Keratinocyte (primary cell): ENCODE measurements at regions not wholly inside any gene's neighbourhood (a gene's known extent, or its start where the extent isn't known, plus 50 kb on each side); places are given as distances from the start of the nearest gene placed in this dataset.

ENCODE experiments used
- DNase-seq: peaks from one replicate; pipeline ENCODE4 v3.0.0-alpha.2; 2011; ENCODE audit warnings: low read depth, missing footprints, low spot score
- FAIRE-seq: peaks from 2 replicates; lab custom pipeline; 2011; peaks lifted over from hg19 to GRCh38; lab: Jason Lieb, UNC
- H2AFZ ChIP-seq: 2 replicates; pipeline ENCODE4 v1.6.0; 2012; ENCODE audit warnings: low read length, control low read depth, inconsistent platforms; ENCODE audit not compliant: control insufficient read depth
- H3K27ac ChIP-seq: 2 replicates; pipeline ENCODE4 v1.5.1; 2011; ENCODE audit warnings: low read length; ENCODE audit not compliant: control insufficient read depth, insufficient read depth
- H3K27me3 ChIP-seq: 3 replicates; pipeline ENCODE4 v1.6.0; 2011; ENCODE audit warnings: low read length; ENCODE audit not compliant: control insufficient read depth, insufficient read depth; ENCODE audit errors: extremely low read depth
- H3K36me3 ChIP-seq, 2 experiments: 2 replicates in 1 of 2; 3 replicates in 1 of 2; pipeline ENCODE4 v1.5.1; 2011; ENCODE audit warnings: low read length in 2 of 2, mild to moderate bottlenecking in 1 of 2; ENCODE audit not compliant: control insufficient read depth in 2 of 2, insufficient read depth in 2 of 2; ENCODE audit errors: extremely low read depth in 1 of 2
- H3K4me1 ChIP-seq: 3 replicates; pipeline ENCODE4 v1.5.1; 2011; ENCODE audit warnings: low read length; ENCODE audit not compliant: control insufficient read depth, insufficient read depth; ENCODE audit errors: extremely low read depth
- H3K4me2 ChIP-seq: 3 replicates; pipeline ENCODE4 v1.6.0; 2011; ENCODE audit warnings: low read depth, low read length; ENCODE audit not compliant: control insufficient read depth, insufficient read depth; ENCODE audit errors: extremely low read depth
- H3K4me3 ChIP-seq, 3 experiments: fragments of 200-600 bp in 1 of 3; sonication (generic) in 1 of 3; 2 replicates in 2 of 3; 3 replicates in 1 of 3; pipeline ENCODE4 v1.5.1; 2011 to 2016; ENCODE audit warnings: low read length in 3 of 3, mild to moderate bottlenecking in 3 of 3, control low read depth in 2 of 3, inconsistent platforms in 1 of 3, low read depth in 1 of 3, mixed read lengths in 1 of 3, mixed run types in 1 of 3, moderate library complexity in 1 of 3; ENCODE audit not compliant: control insufficient read depth in 2 of 3, insufficient read depth in 2 of 3; ENCODE audit errors: extremely low read depth in 1 of 3
- H3K79me2 ChIP-seq: 2 replicates; pipeline ENCODE4 v1.6.0; 2012; ENCODE audit warnings: low read length; ENCODE audit not compliant: control insufficient read depth, insufficient read depth
- H3K9ac ChIP-seq: 3 replicates; pipeline ENCODE4 v1.6.0; 2011; ENCODE audit warnings: low read length; ENCODE audit not compliant: control insufficient read depth, insufficient read depth; ENCODE audit errors: extremely low read depth
- H3K9me1 ChIP-seq: 3 replicates; pipeline ENCODE4 v1.6.0; 2011; ENCODE audit warnings: low read length; ENCODE audit not compliant: control insufficient read depth, insufficient read depth; ENCODE audit errors: extremely low read depth
- H3K9me3 ChIP-seq: 2 replicates; pipeline ENCODE4 v1.5.1; 2012; ENCODE audit warnings: low read depth, low read length; ENCODE audit not compliant: control insufficient read depth
- H4K20me1 ChIP-seq: 3 replicates; pipeline ENCODE4 v1.6.0; 2011; ENCODE audit warnings: low read length; ENCODE audit not compliant: control insufficient read depth, insufficient read depth; ENCODE audit errors: extremely low read depth
- EZH2 ChIP-seq: IDR thresholded peaks from one replicate; pipeline ENCODE4 v1.6.1; 2012; ENCODE audit warnings: inconsistent platforms, mild to moderate bottlenecking, low read length, moderate library complexity
- dilution Hi-C: fragments of 300-500 bp; cut with MboI; formaldehyde crosslinking; loops from one replicate; pipeline ENCODE4 v1.7.0; 2020; ENCODE audit warnings: low sequenced_read_pairs; ENCODE audit not compliant: extremely low pct_ligation_motif_present
- TF ChIP-seq, protein P1 (sequence below), 3 experiments: IDR thresholded peaks in 1 of 3; conservative IDR thresholded peaks in 1 of 3; optimal IDR thresholded peaks in 1 of 3; 2 replicates in 2 of 3; 3 replicates in 1 of 3; pipeline versions ENCODE3 to v1.5.1; 2011; ENCODE audit warnings: low read length in 3 of 3, mild to moderate bottlenecking in 3 of 3, moderate library complexity in 2 of 3, control low read depth in 1 of 3, inconsistent platforms in 1 of 3; ENCODE audit not compliant: insufficient read depth in 2 of 3; ENCODE audit errors: extremely low read depth in 1 of 3

GRCh38 chr1:19547814-19548213 is 62.5 kb upstream of the CAPZB start:
- H4K20me1 ChIP-seq, result no peaks in the 10 kb centered on the region

DNA sequence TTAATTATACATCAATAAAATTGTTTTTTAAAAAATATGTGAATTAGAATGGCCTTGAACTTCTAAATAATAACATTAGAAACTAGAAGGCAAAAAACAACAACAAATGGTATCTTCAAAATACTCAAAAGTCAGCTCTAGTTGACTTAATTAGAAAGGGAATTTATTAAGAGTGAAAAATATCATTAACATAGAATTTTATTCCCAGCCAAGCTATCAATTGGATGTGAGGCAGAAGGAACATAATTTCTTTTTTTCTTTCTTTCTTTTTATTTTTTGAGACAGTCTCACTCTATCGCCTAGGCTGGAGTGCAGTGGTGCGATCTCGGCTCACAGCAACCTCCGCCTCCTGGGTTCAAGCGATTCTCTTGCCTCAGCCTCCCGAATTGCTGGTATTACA is 51.2 kb upstream of the CAPZB start:
- Histone ChIP-seq H3K79me2 (no peaks in the 10 kb centered on the region), H3K27me3 (no peaks in the 10 kb centered on the region), H3K4me3 (no peak overlapping the region), H3K9ac (no peak overlapping the region), H4K20me1 (no peaks in the 10 kb centered on the region), H3K9me3 (peaks cover 3% of the 10 kb centered on the region), H3K36me3 (no peaks in the 10 kb centered on the region), H3K27ac (no peak overlapping the region), H3K4me1 (no peaks in the 10 kb centered on the region), H3K4me2 (no peak overlapping the region), H3K9me1 (no peaks in the 10 kb centered on the region), H2AFZ (no peak overlapping the region)
- dilution Hi-C loops, result no loop called here
- no peak for DNase-seq
- FAIRE-seq, result no peak
- TF ChIP-seq EZH2, result no peak
- TF ChIP-seq, protein P1, sequence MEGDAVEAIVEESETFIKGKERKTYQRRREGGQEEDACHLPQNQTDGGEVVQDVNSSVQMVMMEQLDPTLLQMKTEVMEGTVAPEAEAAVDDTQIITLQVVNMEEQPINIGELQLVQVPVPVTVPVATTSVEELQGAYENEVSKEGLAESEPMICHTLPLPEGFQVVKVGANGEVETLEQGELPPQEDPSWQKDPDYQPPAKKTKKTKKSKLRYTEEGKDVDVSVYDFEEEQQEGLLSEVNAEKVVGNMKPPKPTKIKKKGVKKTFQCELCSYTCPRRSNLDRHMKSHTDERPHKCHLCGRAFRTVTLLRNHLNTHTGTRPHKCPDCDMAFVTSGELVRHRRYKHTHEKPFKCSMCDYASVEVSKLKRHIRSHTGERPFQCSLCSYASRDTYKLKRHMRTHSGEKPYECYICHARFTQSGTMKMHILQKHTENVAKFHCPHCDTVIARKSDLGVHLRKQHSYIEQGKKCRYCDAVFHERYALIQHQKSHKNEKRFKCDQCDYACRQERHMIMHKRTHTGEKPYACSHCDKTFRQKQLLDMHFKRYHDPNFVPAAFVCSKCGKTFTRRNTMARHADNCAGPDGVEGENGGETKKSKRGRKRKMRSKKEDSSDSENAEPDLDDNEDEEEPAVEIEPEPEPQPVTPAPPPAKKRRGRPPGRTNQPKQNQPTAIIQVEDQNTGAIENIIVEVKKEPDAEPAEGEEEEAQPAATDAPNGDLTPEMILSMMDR (optimal IDR thresholded peaks at IDR 0.05 in 1 of 3, IDR thresholded peaks at IDR 0.05 in 1 of 3, conservative IDR thresholded peaks at IDR 0.05 in 1 of 3; ENCODE audit: extremely low read depth in 1 of 3, insufficient read depth in 2 of 3, low read length in 3 of 3), result no peak

More at GRCh38 chr1:19547814-19548213, 62.5 kb upstream of the CAPZB start:
- dilution Hi-C loops, result no loop called here
- H3K4me2 ChIP-seq, result no peak overlapping the region
- no peak for DNase-seq
- H3K36me3 ChIP-seq, result no peaks in the 10 kb centered on the region
- H3K9me3 ChIP-seq, result no peaks in the 10 kb centered on the region
- no peaks in the 10 kb centered on the region for H3K27me3 ChIP-seq
- H3K27ac ChIP-seq, result no peak overlapping the region
- no peak for FAIRE-seq
- H2AFZ ChIP-seq, result no peak overlapping the region
- no peak overlapping the region for H3K4me3 ChIP-seq
- H3K9ac ChIP-seq, result no peak overlapping the region
- TF ChIP-seq, protein P1 (optimal IDR thresholded peaks at IDR 0.05 in 1 of 3, IDR thresholded peaks at IDR 0.05 in 1 of 3, conservative IDR thresholded peaks at IDR 0.05 in 1 of 3; ENCODE audit: extremely low read depth in 1 of 3, insufficient read depth in 2 of 3, low read length in 3 of 3), result no peak
- TF ChIP-seq EZH2, result no peak
- H3K4me1 ChIP-seq, result no peaks in the 10 kb centered on the region
- H3K79me2 ChIP-seq, result no peaks in the 10 kb centered on the region
- no peaks in the 10 kb centered on the region for H3K9me1 ChIP-seq
